ENCODE measurements at regions not wholly inside any gene's neighbourhood (a gene's known extent, or its start where the extent isn't known, plus 50 kb on each side); places are given as distances from the start of the nearest gene placed in this dataset.

GRCh38 chr12:97899529-97899928 lies 436.9 kb downstream of the RMST start:
- Mint-ChIP-seq H3K27me3 (ENCODE audit: low read depth in 3 of 3) (peaks cover 0 to 2% (median 0%) of the 10 kb centered on the region in 3 donors), H3K4me3 (no peak overlapping the region), H3K36me3 (no peaks in the 10 kb centered on the region), H3K9me3 (peaks cover 0 to 14% (median 4%) of the 10 kb centered on the region in 7 donors), H3K27ac (no peak overlapping the region), H3K4me1 (no peaks in the 10 kb centered on the region)
- Histone ChIP-seq H3K9me3 (replicated peaks in 1 of 2; ENCODE audit: control insufficient read depth in 1 of 2, insufficient read depth in 1 of 2, low read length in 2 of 2) (peaks cover 0 to 10% of the 10 kb centered on the region in 2 donors), H3K27ac (ENCODE audit: low read depth in 1 of 2, low read length in 2 of 2) (no peak overlapping the region), H3K4me2 (replicated peaks; ENCODE audit: extremely low read depth, low read length, poor library complexity, severe bottlenecking) (no peak overlapping the region), H3K9ac (ENCODE audit: insufficient read depth, low read length, poor library complexity, severe bottlenecking) (no peak overlapping the region), H3K4me3 (replicated peaks in 1 of 3; ENCODE audit: low read depth in 2 of 3, low read length in 3 of 3) (no peak overlapping the region), H3K27me3 (ENCODE audit: control insufficient read depth in 2 of 2, insufficient read depth in 2 of 2, low read length in 2 of 2) (no peaks in the 10 kb centered on the region), H3K79me2 (ENCODE audit: insufficient read depth, low read length) (no peaks in the 10 kb centered on the region), H4K20me1 (ENCODE audit: insufficient read depth, low read length) (no peaks in the 10 kb centered on the region), H3K36me3 (replicated peaks in 1 of 2; ENCODE audit: control insufficient read depth in 1 of 2, insufficient read depth in 2 of 2, low read length in 2 of 2) (no peaks in the 10 kb centered on the region), H2AFZ (ENCODE audit: insufficient read depth, low read depth, low read length, poor library complexity, severe bottlenecking) (no peak overlapping the region), H3K4me1 (ENCODE audit: control insufficient read depth in 1 of 2, insufficient read depth in 2 of 2, low read length in 2 of 2) (no peaks in the 10 kb centered on the region)
- no peak for DNase-seq
- intact Hi-C loops (cut with micrococcal nuclease): no loop called here
- no peak for TF ChIP-seq CTCF (IDR thresholded peaks at IDR 0.05)

- Histone ChIP-seq H3K27ac (ENCODE audit: low read depth in 1 of 2, low read length in 2 of 2) (no peak overlapping the region), H2AFZ (ENCODE audit: insufficient read depth, low read depth, low read length, poor library complexity, severe bottlenecking) (no peak overlapping the region), H4K20me1 (ENCODE audit: insufficient read depth, low read length) (no peaks in the 10 kb centered on the region), H3K4me2 (replicated peaks; ENCODE audit: extremely low read depth, low read length, poor library complexity, severe bottlenecking) (no peak overlapping the region), H3K9me3 (replicated peaks in 1 of 2; ENCODE audit: control insufficient read depth in 1 of 2, insufficient read depth in 1 of 2, low read length in 2 of 2) (peaks cover 0 to 10% of the 10 kb centered on the region in 2 donors), H3K4me3 (replicated peaks in 1 of 3; ENCODE audit: low read depth in 2 of 3, low read length in 3 of 3) (no peak overlapping the region), H3K4me1 (ENCODE audit: control insufficient read depth in 1 of 2, insufficient read depth in 2 of 2, low read length in 2 of 2) (no peaks in the 10 kb centered on the region), H3K27me3 (ENCODE audit: control insufficient read depth in 2 of 2, insufficient read depth in 2 of 2, low read length in 2 of 2) (no peaks in the 10 kb centered on the region), H3K36me3 (replicated peaks in 1 of 2; ENCODE audit: control insufficient read depth in 1 of 2, insufficient read depth in 2 of 2, low read length in 2 of 2) (no peaks in the 10 kb centered on the region), H3K79me2 (ENCODE audit: insufficient read depth, low read length) (no peaks in the 10 kb centered on the region), H3K9ac (ENCODE audit: insufficient read depth, low read length, poor library complexity, severe bottlenecking) (no peak overlapping the region)
- H3K27me3 Mint-ChIP-seq (ENCODE audit: low read depth in 3 of 3): peaks cover 0 to 2% (median 0%) of the 10 kb centered on the region in 3 donors
- intact Hi-C loops (cut with micrococcal nuclease): no loop called here
- DNase-seq: no peak
- no CpG with 5 or more reads among the region's 1 CpG for WGBS (ENCODE audit: insufficient coverage)
- peaks cover 0 to 11% (median 4%) of the 10 kb centered on the region in 7 donors for H3K9me3 Mint-ChIP-seq
- no peaks in the 10 kb centered on the region for H3K4me1 Mint-ChIP-seq
- H3K36me3 Mint-ChIP-seq: no peaks in the 10 kb centered on the region
- no peak overlapping the region for H3K27ac Mint-ChIP-seq
- H3K4me3 Mint-ChIP-seq: no peak overlapping the region
- TF ChIP-seq CTCF (IDR thresholded peaks at IDR 0.05): no peak
These were observed 437.4 kb downstream of the RMST start for GRCh38 chr12:97899956-97900355.
